H1 (cell line): ENCODE measurements at regions not wholly inside any gene's neighbourhood (a gene's known extent, or its start where the extent isn't known, plus 50 kb on each side); places are given as distances from the start of the nearest gene placed in this dataset.

Experiments
- CBX5 ChIP-seq: fragments of 300-800, 300-1000 bp; sonication (generic); IDR thresholded peaks from 2 replicates; pipeline ENCODE4 v1.7.1; 2016; ENCODE audit warnings: antibody characterized with exemption, low read length, low read depth
- CTCF ChIP-seq, 3 experiments: IDR thresholded peaks; 1 replicate in 2 of 3; 2 replicates in 1 of 3; pipeline versions ENCODE4 v1.5.1 to v1.6.1; 2011; ENCODE audit warnings: low read length in 3 of 3, mild to moderate bottlenecking in 3 of 3, inconsistent platforms in 2 of 3, low read depth in 1 of 3, moderate library complexity in 1 of 3; ENCODE audit not compliant: insufficient read depth in 1 of 3; ENCODE audit errors: control extremely low read depth in 1 of 3
- EP300 ChIP-seq, 2 experiments: IDR thresholded peaks; 1 replicate in 1 of 2; 2 replicates in 1 of 2; pipeline ENCODE4 v1.6.1; 2011 to 2012; ENCODE audit warnings: low read depth in 2 of 2, low read length in 2 of 2, mild to moderate bottlenecking in 2 of 2, borderline replicate concordance in 1 of 2, inconsistent platforms in 1 of 2, moderate library complexity in 1 of 2
- EZH2 ChIP-seq: fragments of 200-600 bp; sonication (generic); IDR thresholded peaks from 2 replicates; pipeline ENCODE4 v1.7.1; 2012; ENCODE audit warnings: low read depth, mild to moderate bottlenecking, moderate library complexity, low read length, inconsistent platforms; ENCODE audit not compliant: severe bottlenecking
- HDAC2 ChIP-seq, 2 experiments: fragments of 300-600 bp in 1 of 2; sonication (generic) in 1 of 2; IDR thresholded peaks; 2 replicates each; pipeline ENCODE4 v1.6.1; 2011 to 2012; ENCODE audit warnings: low read depth in 2 of 2, low read length in 2 of 2, mild to moderate bottlenecking in 2 of 2, moderate library complexity in 2 of 2, borderline replicate concordance in 1 of 2, inconsistent platforms in 1 of 2
- HDAC6 ChIP-seq: IDR thresholded peaks from one replicate; pipeline ENCODE4 v1.7.1; 2012; ENCODE audit warnings: low read depth, mild to moderate bottlenecking, inconsistent platforms, low read length, moderate library complexity
- NRF1 ChIP-seq: IDR thresholded peaks from 2 replicates; pipeline ENCODE4 v1.6.1; 2011; ENCODE audit warnings: mild to moderate bottlenecking, low read depth, low read length, improper control_type of control experiment
- POLR2A ChIP-seq, 2 experiments: IDR thresholded peaks; 1 replicate in 1 of 2; 2 replicates in 1 of 2; pipeline ENCODE4 v1.6.1; 2011; ENCODE audit warnings: low read depth in 2 of 2, low read length in 2 of 2, mild to moderate bottlenecking in 2 of 2; ENCODE audit errors: control extremely low read depth in 1 of 2
- RBBP5 ChIP-seq: IDR thresholded peaks from 2 replicates; pipeline ENCODE4 v1.7.1; 2012; ENCODE audit warnings: low read depth, mild to moderate bottlenecking, inconsistent platforms, low read length, moderate library complexity, borderline replicate concordance
- RFX5 ChIP-seq: IDR thresholded peaks from 2 replicates; pipeline ENCODE4 v1.6.1; 2011; ENCODE audit warnings: low read depth, low read length, improper control_type of control experiment, borderline replicate concordance
- SP4 ChIP-seq: IDR thresholded peaks from 2 replicates; pipeline ENCODE4 v1.6.1; 2012; ENCODE audit warnings: low read length, inconsistent platforms
- USF2 ChIP-seq: IDR thresholded peaks from 2 replicates; pipeline ENCODE4 v1.6.1; 2011; ENCODE audit warnings: low read length, improper control_type of control experiment
- YY1 ChIP-seq: IDR thresholded peaks from 2 replicates; pipeline ENCODE4 v1.6.1; 2011; ENCODE audit warnings: low read depth, mild to moderate bottlenecking, low read length
- TF ChIP-seq, protein P1 (sequence below): IDR thresholded peaks from 2 replicates; pipeline ENCODE4 v1.6.1; 2012; ENCODE audit warnings: inconsistent platforms

GRCh38 chr22:33221568-33221967 lies 163.4 kb upstream of the SYN3 start:
- TF ChIP-seq CTCF (IDR thresholded peaks at IDR 0.05; ENCODE audit: control extremely low read depth in 1 of 3, insufficient read depth in 1 of 3, low read depth in 1 of 3, low read length in 3 of 3), result no peak
- no peak for TF ChIP-seq SP4
- no peak for TF ChIP-seq POLR2A (IDR thresholded peaks at IDR 0.05; ENCODE audit: control extremely low read depth in 1 of 2, low read depth in 2 of 2, low read length in 2 of 2)
- no peak for TF ChIP-seq YY1
- TF ChIP-seq, protein P1, sequence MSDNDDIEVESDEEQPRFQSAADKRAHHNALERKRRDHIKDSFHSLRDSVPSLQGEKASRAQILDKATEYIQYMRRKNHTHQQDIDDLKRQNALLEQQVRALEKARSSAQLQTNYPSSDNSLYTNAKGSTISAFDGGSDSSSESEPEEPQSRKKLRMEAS, result no peak
- TF ChIP-seq EP300 (IDR thresholded peaks at IDR 0.05; ENCODE audit: borderline replicate concordance in 1 of 2, low read depth in 2 of 2, low read length in 2 of 2), result no peak
- TF ChIP-seq CBX5, result no peak
- TF ChIP-seq NRF1, result no peak
- TF ChIP-seq RFX5, result no peak
- no peak for TF ChIP-seq RBBP5
- TF ChIP-seq EZH2, result no peak
- TF ChIP-seq HDAC6, result no peak
- no peak for TF ChIP-seq HDAC2 (IDR thresholded peaks at IDR 0.05; ENCODE audit: borderline replicate concordance in 1 of 2, low read depth in 2 of 2, low read length in 2 of 2)
- TF ChIP-seq USF2, result no peak
